A673 (cell line): ENCODE measurements at regions not wholly inside any gene's neighbourhood (a gene's known extent, or its start where the extent isn't known, plus 50 kb on each side); places are given as distances from the start of the nearest gene placed in this dataset.

Source experiments
- EZH2 ChIP-seq: fragments of 200-600 bp; sonication (generic); IDR thresholded peaks from 2 replicates; pipeline ENCODE4 v1.6.1; 2017; ENCODE audit warnings: borderline replicate concordance, low read depth, mild to moderate bottlenecking, mixed read lengths, antibody characterized with exemption, low read length; ENCODE audit not compliant: poor library complexity, severe bottlenecking
- TF ChIP-seq, protein P1 (sequence below): fragments of 300-800, 200-600 bp; sonication (generic); conservative IDR thresholded peaks from 2 replicates; pipeline ENCODE4 v1.5.1; 2017; ENCODE audit warnings: low read depth, mild to moderate bottlenecking, antibody characterized with exemption, low read length, moderate library complexity, mixed read lengths

DNA sequence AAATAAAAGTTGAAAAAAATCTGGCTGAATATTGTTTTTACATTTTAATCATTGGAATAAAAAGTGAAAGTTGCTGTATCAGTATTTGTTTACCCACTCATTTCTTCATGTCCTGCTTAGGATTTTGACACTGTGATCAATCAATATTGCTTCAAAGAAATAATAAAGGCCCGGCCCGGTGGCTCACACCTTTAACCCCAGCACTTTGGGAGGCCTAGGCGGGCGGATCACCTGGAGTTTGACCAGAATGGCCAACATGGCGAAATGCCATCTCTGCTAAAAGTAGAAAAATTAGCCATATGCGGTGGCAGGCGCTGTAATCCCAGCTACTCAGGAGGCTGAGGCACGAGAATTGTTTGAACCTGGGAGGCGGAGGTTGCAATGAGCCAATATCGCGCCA is 93.7 kb upstream of the CTNND2 start:
- TF ChIP-seq EZH2: no peak
- TF ChIP-seq, protein P1, sequence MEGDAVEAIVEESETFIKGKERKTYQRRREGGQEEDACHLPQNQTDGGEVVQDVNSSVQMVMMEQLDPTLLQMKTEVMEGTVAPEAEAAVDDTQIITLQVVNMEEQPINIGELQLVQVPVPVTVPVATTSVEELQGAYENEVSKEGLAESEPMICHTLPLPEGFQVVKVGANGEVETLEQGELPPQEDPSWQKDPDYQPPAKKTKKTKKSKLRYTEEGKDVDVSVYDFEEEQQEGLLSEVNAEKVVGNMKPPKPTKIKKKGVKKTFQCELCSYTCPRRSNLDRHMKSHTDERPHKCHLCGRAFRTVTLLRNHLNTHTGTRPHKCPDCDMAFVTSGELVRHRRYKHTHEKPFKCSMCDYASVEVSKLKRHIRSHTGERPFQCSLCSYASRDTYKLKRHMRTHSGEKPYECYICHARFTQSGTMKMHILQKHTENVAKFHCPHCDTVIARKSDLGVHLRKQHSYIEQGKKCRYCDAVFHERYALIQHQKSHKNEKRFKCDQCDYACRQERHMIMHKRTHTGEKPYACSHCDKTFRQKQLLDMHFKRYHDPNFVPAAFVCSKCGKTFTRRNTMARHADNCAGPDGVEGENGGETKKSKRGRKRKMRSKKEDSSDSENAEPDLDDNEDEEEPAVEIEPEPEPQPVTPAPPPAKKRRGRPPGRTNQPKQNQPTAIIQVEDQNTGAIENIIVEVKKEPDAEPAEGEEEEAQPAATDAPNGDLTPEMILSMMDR: no peak
